Activated CD4-positive, alpha-beta memory T cell treated with anti-CD3 and anti-CD28 coated beads, Interleukin-2, amount 10 ng/mL, durations not matched to agents 7 days and 5 days (primary cell): ENCODE measurements at regions not wholly inside any gene's neighbourhood (a gene's known extent, or its start where the extent isn't known, plus 50 kb on each side); places are given as distances from the start of the nearest gene placed in this dataset.

Experiments
- CTCF ChIA-PET: fragments of 350-600 bp; sonication (Branson Sonifier 250); formaldehyde crosslinking; loops from one replicate; lab custom pipeline; 2021; ENCODE audit warnings: antibody characterized with exemption, inconsistent platforms; lab: Charles Lee
- POLR2A ChIA-PET: fragments of 350-600 bp; sonication (Branson Sonifier 250); formaldehyde crosslinking; loops from one replicate; lab custom pipeline; 2021; ENCODE audit warnings: antibody characterized with exemption; lab: Charles Lee
- DNase-seq: peaks from one replicate; pipeline ENCODE4 v3.0.0-alpha.2; 2020
- H3K27ac Mint-ChIP-seq: one replicate; pipeline ENCODE4 v1.8.0; 2021; ENCODE audit warnings: mild to moderate bottlenecking, mixed read lengths
- H3K27me3 Mint-ChIP-seq: one replicate; pipeline ENCODE4 v1.8.0; 2021; ENCODE audit warnings: mixed read lengths
- H3K36me3 Mint-ChIP-seq: one replicate; pipeline ENCODE4 v1.8.0; 2021; ENCODE audit warnings: low read depth, mixed read lengths
- H3K4me1 Mint-ChIP-seq: one replicate; pipeline ENCODE4 v1.8.0; 2021; ENCODE audit warnings: mixed read lengths
- H3K4me3 Mint-ChIP-seq: one replicate; pipeline ENCODE4 v1.8.0; 2021; ENCODE audit warnings: mild to moderate bottlenecking, mixed read lengths
- H3K9me3 Mint-ChIP-seq: one replicate; pipeline ENCODE4 v1.8.0; 2021; ENCODE audit warnings: mixed read lengths

- no peak overlapping the region for H3K27ac Mint-ChIP-seq
- H3K9me3 Mint-ChIP-seq = no peaks in the 10 kb centered on the region
- H3K36me3 Mint-ChIP-seq = no peaks in the 10 kb centered on the region
- ChIA-PET POLR2A (no interaction called here), CTCF (no interaction called here)
- DNase-seq = no peak
- no peak overlapping the region for H3K4me3 Mint-ChIP-seq
- peaks cover 10% of the 10 kb centered on the region for H3K27me3 Mint-ChIP-seq
- H3K4me1 Mint-ChIP-seq = no peaks in the 10 kb centered on the region
Measured at GRCh38 chr2:55761526-55761925, 67.9 kb upstream of the PNPT1 start.

GRCh38 chr2:55761024-55761423, 67.4 kb upstream of the PNPT1 start:
- Mint-ChIP-seq H3K36me3 (no peaks in the 10 kb centered on the region), H3K4me1 (no peaks in the 10 kb centered on the region), H3K9me3 (no peaks in the 10 kb centered on the region), H3K27ac (no peak overlapping the region), H3K27me3 (peaks cover 10% of the 10 kb centered on the region), H3K4me3 (no peak overlapping the region)
- DNase-seq = no peak
- ChIA-PET POLR2A (no interaction called here), CTCF (no interaction called here)

- no peaks in the 10 kb centered on the region for H3K4me1 Mint-ChIP-seq
- DNase-seq = no peak
- POLR2A ChIA-PET = no interaction called here
- no peak overlapping the region for H3K27ac Mint-ChIP-seq
- H3K9me3 Mint-ChIP-seq = no peaks in the 10 kb centered on the region
- no peaks in the 10 kb centered on the region for H3K36me3 Mint-ChIP-seq
- H3K27me3 Mint-ChIP-seq = peaks cover 6% of the 10 kb centered on the region
- CTCF ChIA-PET = no interaction called here
- H3K4me3 Mint-ChIP-seq = no peak overlapping the region
Measured at GRCh38 chr2:55760125-55760524, 66.5 kb upstream of the PNPT1 start.

- no peaks in the 10 kb centered on the region for H3K9me3 Mint-ChIP-seq
- H3K4me3 Mint-ChIP-seq = no peak overlapping the region
- H3K36me3 Mint-ChIP-seq = no peaks in the 10 kb centered on the region
- ChIA-PET CTCF (no interaction called here), POLR2A (no interaction called here)
- H3K4me1 Mint-ChIP-seq = no peaks in the 10 kb centered on the region
- H3K27ac Mint-ChIP-seq = no peak overlapping the region
- no peak for DNase-seq
- peaks cover 6% of the 10 kb centered on the region for H3K27me3 Mint-ChIP-seq
Measured at GRCh38 chr2:55759271-55759921, 65.8 kb upstream of the PNPT1 start.

- H3K9me3 Mint-ChIP-seq = no peaks in the 10 kb centered on the region
- POLR2A ChIA-PET = no interaction called here
- CTCF ChIA-PET = no interaction called here
- no peaks in the 10 kb centered on the region for H3K4me1 Mint-ChIP-seq
- H3K27me3 Mint-ChIP-seq = peaks cover 3% of the 10 kb centered on the region
- no peak for DNase-seq
- H3K4me3 Mint-ChIP-seq = no peak overlapping the region
- no peaks in the 10 kb centered on the region for H3K36me3 Mint-ChIP-seq
- no peak overlapping the region for H3K27ac Mint-ChIP-seq
Measured at GRCh38 chr2:55751966-55752365, 58.3 kb upstream of the PNPT1 start.

- Mint-ChIP-seq H3K9me3 (no peaks in the 10 kb centered on the region), H3K36me3 (no peaks in the 10 kb centered on the region), H3K27ac (no peak overlapping the region), H3K4me1 (no peaks in the 10 kb centered on the region), H3K4me3 (no peak overlapping the region), H3K27me3 (peaks cover 2% of the 10 kb centered on the region)
- ChIA-PET CTCF (no interaction called here), POLR2A (no interaction called here)
- no peak for DNase-seq
Measured at GRCh38 chr2:55743583-55743982, 49.9 kb upstream of the PNPT1 start.
